DOHH2 (cell line): ENCODE measurements at regions not wholly inside any gene's neighbourhood (a gene's known extent, or its start where the extent isn't known, plus 50 kb on each side); places are given as distances from the start of the nearest gene placed in this dataset.
"Not testable (repeated sequence)": the region's sequence is repeated elsewhere in the genome, so short reads cannot be mapped to it uniquely, and the experiment has no call there.

ENCODE experiments used
- H3F3A ChIP-seq: fragments of 200-600 bp; sonication (generic), shearing (Covaris generic); 2 replicates; pipeline ENCODE4 v1.6.0; 2016; ENCODE audit warnings: antibody characterized with exemption, mild to moderate bottlenecking; ENCODE audit not compliant: control insufficient read depth, insufficient read depth
- H3K27ac ChIP-seq: fragments of 200-600 bp; sonication (generic); 2 replicates; pipeline ENCODE4 v1.5.1; 2014; ENCODE audit warnings: low read depth, mild to moderate bottlenecking, low read length, moderate library complexity
- H3K27me3 ChIP-seq: fragments of 200-600 bp; sonication (generic); 2 replicates; pipeline ENCODE4 v1.6.1; 2014; ENCODE audit warnings: mild to moderate bottlenecking, low read length, mixed read lengths; ENCODE audit not compliant: control insufficient read depth
- H3K36me3 ChIP-seq: fragments of 200-600 bp; sonication (generic); 2 replicates; pipeline ENCODE4 v1.6.1; 2014; ENCODE audit warnings: mild to moderate bottlenecking, low read length, moderate library complexity, mixed read lengths; ENCODE audit not compliant: control insufficient read depth
- H3K4me1 ChIP-seq: fragments of 200-600 bp; sonication (generic); 2 replicates; pipeline ENCODE4 v1.6.1; 2014; ENCODE audit warnings: mild to moderate bottlenecking, low read length, mixed read lengths; ENCODE audit not compliant: control insufficient read depth
- H3K4me2 ChIP-seq: fragments of 200-600 bp; sonication (generic); 2 replicates; pipeline ENCODE4 v1.6.0; 2014; ENCODE audit warnings: mild to moderate bottlenecking, low read length, moderate library complexity
- H3K4me3 ChIP-seq: fragments of 200-600 bp; sonication (generic); 2 replicates; pipeline ENCODE4 v1.5.1; 2014; ENCODE audit warnings: mild to moderate bottlenecking, low read length, mixed read lengths
- H3K79me2 ChIP-seq: fragments of 200-600 bp; sonication (generic); 2 replicates; pipeline ENCODE4 v1.6.1; 2014; ENCODE audit warnings: mild to moderate bottlenecking, low read length, mixed read lengths; ENCODE audit not compliant: control insufficient read depth
- H3K9me2 ChIP-seq: fragments of 200-600 bp; sonication (generic); replicated peaks from 2 replicates; pipeline ENCODE4 v1.6.1; 2014; ENCODE audit warnings: mild to moderate bottlenecking, low read length, mixed read lengths; ENCODE audit not compliant: control insufficient read depth
- H3K9me3 ChIP-seq: fragments of 200-600 bp; sonication (generic); 2 replicates; pipeline ENCODE4 v1.6.1; 2014; ENCODE audit warnings: antibody characterized with exemption, low read length, mixed read lengths; ENCODE audit not compliant: control insufficient read depth, insufficient read depth
- H4K20me1 ChIP-seq: fragments of 200-600 bp; sonication (generic); 2 replicates; pipeline ENCODE4 v1.6.0; 2014; ENCODE audit warnings: low read depth, mild to moderate bottlenecking, antibody characterized with exemption, low read length, moderate library complexity; ENCODE audit not compliant: control insufficient read depth, insufficient read depth
- CTCF ChIP-seq: fragments of 200-600 bp; sonication (generic); IDR thresholded peaks from one replicate; pipeline ENCODE4 v1.5.1; 2014; ENCODE audit warnings: antibody characterized with exemption, mild to moderate bottlenecking, low read depth, low read length; ENCODE audit not compliant: poor library complexity, severe bottlenecking
- EZH2phosphoT487 ChIP-seq: fragments of 200-600 bp; sonication (generic); IDR thresholded peaks from 2 replicates; pipeline ENCODE4 v1.6.1; 2017; ENCODE audit warnings: borderline replicate concordance, mild to moderate bottlenecking, antibody characterized with exemption, low read length, moderate library complexity, mixed read lengths

DNA sequence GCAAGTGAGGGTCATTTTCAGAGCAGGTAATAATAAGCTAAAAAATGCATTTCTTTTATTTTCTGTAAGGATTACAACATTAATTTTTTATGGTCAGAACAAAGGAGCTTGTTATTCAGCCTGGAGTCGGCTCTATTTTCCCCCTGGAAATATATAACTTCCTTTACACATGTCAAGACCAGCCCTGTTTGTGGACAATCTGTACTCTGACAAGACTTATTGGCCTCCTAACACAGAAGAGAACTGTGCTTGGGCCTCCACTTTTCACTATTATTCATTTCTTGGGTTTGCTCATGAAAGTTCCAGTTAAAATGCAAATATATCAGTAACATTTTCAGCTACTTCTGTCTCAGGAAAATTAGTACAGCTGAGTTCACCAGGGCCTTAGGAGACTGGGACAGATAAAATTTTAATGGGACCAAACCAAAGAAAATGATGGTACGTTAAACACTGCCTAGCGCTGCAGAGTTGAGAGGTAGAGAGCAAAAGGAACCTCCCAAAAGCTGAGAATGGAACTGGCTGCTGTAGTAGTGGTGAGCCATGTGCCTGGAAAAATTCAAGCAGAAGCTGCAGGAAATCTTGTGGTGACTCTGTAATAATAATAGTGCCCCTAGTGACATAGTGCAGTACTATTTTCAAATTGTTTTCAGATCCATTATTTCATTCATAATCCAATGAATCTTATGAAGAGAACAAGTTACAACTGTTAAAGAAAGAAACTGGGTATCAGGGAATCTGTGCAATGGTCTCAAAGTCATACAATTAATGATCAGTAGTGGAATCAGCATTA, 227.2 kb upstream of the KIAA1217 start:
- H3K4me2 ChIP-seq: no peak overlapping the region
- no peaks in the 10 kb centered on the region for H3F3A ChIP-seq
- H3K9me2 ChIP-seq: no peaks in the 10 kb centered on the region
- H3K4me3 ChIP-seq: no peak overlapping the region
- no peaks in the 10 kb centered on the region for H3K9me3 ChIP-seq
- H3K4me1 ChIP-seq: peaks cover 7% of the 10 kb centered on the region
- no peaks in the 10 kb centered on the region for H4K20me1 ChIP-seq
- H3K27ac ChIP-seq: no peak overlapping the region
- no peaks in the 10 kb centered on the region for H3K27me3 ChIP-seq
- TF ChIP-seq EZH2phosphoT487: no peak
- peak; percentile 45 for TF ChIP-seq CTCF
- H3K36me3 ChIP-seq: no peaks in the 10 kb centered on the region
- H3K79me2 ChIP-seq: no peaks in the 10 kb centered on the region

DNA sequence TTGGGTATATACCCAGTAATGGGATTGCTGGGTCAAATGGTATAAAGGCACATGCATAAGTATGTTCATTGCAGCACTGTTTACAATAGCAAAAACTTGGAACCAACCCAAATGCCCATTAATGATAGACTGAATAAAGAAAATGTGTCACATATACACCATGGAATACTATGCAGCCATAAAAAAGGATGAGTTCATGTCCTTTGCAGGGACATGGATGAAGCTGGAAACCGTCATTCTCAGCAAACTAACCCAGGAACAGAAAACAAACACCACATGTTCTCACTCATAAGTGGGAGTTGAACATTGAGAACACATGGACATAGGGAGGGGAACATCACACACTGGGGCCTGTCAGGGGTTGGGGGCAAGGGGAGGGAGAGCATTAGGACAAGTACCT, 224.5 kb upstream of the KIAA1217 start:
- H3K27me3 ChIP-seq, H3K4me2 ChIP-seq, H3K79me2 ChIP-seq, H3K9me2 ChIP-seq, H3F3A ChIP-seq, H3K4me1 ChIP-seq, H3K4me3 ChIP-seq, H3K9me3 ChIP-seq, H3K27ac ChIP-seq, H3K36me3 ChIP-seq, H4K20me1 ChIP-seq: not testable (repeated sequence)

GRCh38 chr10:23988006-23988405, 220.9 kb upstream of the KIAA1217 start:
- TF ChIP-seq CTCF (no peak), EZH2phosphoT487 (no peak)

GRCh38 chr10:23994459-23995046, 214.4 kb upstream of the KIAA1217 start:
- Histone ChIP-seq H3K9me2 (no peaks in the 10 kb centered on the region), H3K27me3 (no peaks in the 10 kb centered on the region), H3K4me1 (no peaks in the 10 kb centered on the region), H3K4me2 (no peak overlapping the region), H3K27ac (no peak overlapping the region), H3K9me3 (no peaks in the 10 kb centered on the region), H3K36me3 (no peaks in the 10 kb centered on the region), H4K20me1 (no peaks in the 10 kb centered on the region), H3K79me2 (no peaks in the 10 kb centered on the region), H3K4me3 (no peak overlapping the region), H3F3A (no peaks in the 10 kb centered on the region)
- TF ChIP-seq EZH2phosphoT487 (no peak), CTCF (peak; percentile 74)

More at GRCh38 chr10:23988006-23988405, 220.9 kb upstream of the KIAA1217 start:
- no peaks in the 10 kb centered on the region for H3K36me3 ChIP-seq
- no peaks in the 10 kb centered on the region for H3K9me2 ChIP-seq
- no peaks in the 10 kb centered on the region for H3K27me3 ChIP-seq
- H3K4me1 ChIP-seq: no peaks in the 10 kb centered on the region
- H3K79me2 ChIP-seq: no peaks in the 10 kb centered on the region
- no peak overlapping the region for H3K27ac ChIP-seq
- H4K20me1 ChIP-seq: no peaks in the 10 kb centered on the region
- no peaks in the 10 kb centered on the region for H3K9me3 ChIP-seq
- no peak overlapping the region for H3K4me3 ChIP-seq
- H3F3A ChIP-seq: no peaks in the 10 kb centered on the region
- H3K4me2 ChIP-seq: no peak overlapping the region
